H9 (cell line): ENCODE measurements at regions not wholly inside any gene's neighbourhood (a gene's known extent, or its start where the extent isn't known, plus 50 kb on each side); places are given as distances from the start of the nearest gene placed in this dataset.

ENCODE experiments used
- DNase-seq: peaks from one replicate; pipeline ENCODE4 v3.0.0-alpha.2; 2017
- H2AFZ ChIP-seq: one replicate; pipeline ENCODE4 v1.6.1; 2013; ENCODE audit warnings: mild to moderate bottlenecking, low read length, control low read depth, moderate library complexity
- H2AK5ac ChIP-seq: 2 replicates; pipeline ENCODE4 v1.6.1; 2013; ENCODE audit warnings: low read length, control low read depth, mixed read lengths; ENCODE audit not compliant: insufficient read length
- H2BK120ac ChIP-seq: one replicate; pipeline ENCODE4 v1.6.1; 2013; ENCODE audit warnings: low read depth, mild to moderate bottlenecking, low read length, control low read depth, inconsistent platforms; ENCODE audit not compliant: poor library complexity, severe bottlenecking
- H2BK12ac ChIP-seq: 2 replicates; pipeline ENCODE4 v1.6.1; 2013; ENCODE audit warnings: low read length, control low read depth, mixed read lengths, low read depth; ENCODE audit not compliant: insufficient read length
- H2BK15ac ChIP-seq: 2 replicates; pipeline ENCODE4 v1.6.1; 2013; ENCODE audit warnings: low read depth, low read length, control low read depth
- H2BK20ac ChIP-seq: one replicate; pipeline ENCODE4 v1.6.1; 2013; ENCODE audit warnings: low read depth, mild to moderate bottlenecking, low read length, control low read depth, inconsistent platforms; ENCODE audit not compliant: poor library complexity, severe bottlenecking
- H2BK5ac ChIP-seq: 2 replicates; pipeline ENCODE4 v1.6.1; 2013; ENCODE audit warnings: low read length, control low read depth, mixed read lengths; ENCODE audit not compliant: insufficient read length
- H3K14ac ChIP-seq: 2 replicates; pipeline ENCODE4 v1.6.1; 2013; ENCODE audit warnings: low read length, control low read depth; ENCODE audit not compliant: insufficient read depth
- H3K18ac ChIP-seq: 2 replicates; pipeline ENCODE4 v1.6.1; 2013; ENCODE audit warnings: low read depth, mild to moderate bottlenecking, mixed read lengths, low read length, control low read depth; ENCODE audit not compliant: insufficient read length
- H3K23ac ChIP-seq: 2 replicates; pipeline ENCODE4 v1.6.1; 2013; ENCODE audit warnings: low read length, control low read depth, mixed read lengths, low read depth; ENCODE audit not compliant: insufficient read length
- H3K23me2 ChIP-seq: 2 replicates; pipeline ENCODE4 v1.6.1; 2013; ENCODE audit warnings: low read depth, mild to moderate bottlenecking, mixed read lengths, low read length, control low read depth; ENCODE audit not compliant: insufficient read length, poor library complexity, severe bottlenecking
- H3K27ac ChIP-seq: 2 replicates; pipeline ENCODE4 v1.5.1; 2013; ENCODE audit warnings: low read length, control low read depth, mixed read lengths, low read depth; ENCODE audit not compliant: insufficient read length
- H3K27me3 ChIP-seq: 2 replicates; pipeline ENCODE4 v1.6.1; 2013; ENCODE audit warnings: low read length, control low read depth, inconsistent platforms; ENCODE audit not compliant: insufficient read depth
- H3K4ac ChIP-seq: 2 replicates; pipeline ENCODE4 v1.6.1; 2013; ENCODE audit warnings: low read depth, mild to moderate bottlenecking, control low read depth, inconsistent platforms, low read length, moderate library complexity
- H3K4me1 ChIP-seq: 2 replicates; pipeline ENCODE4 v1.6.1; 2013; ENCODE audit warnings: low read length, control low read depth, inconsistent platforms; ENCODE audit not compliant: insufficient read depth
- H3K4me2 ChIP-seq: 2 replicates; pipeline ENCODE4 v1.6.1; 2013; ENCODE audit warnings: low read length, control low read depth, mixed read lengths; ENCODE audit not compliant: insufficient read length, insufficient read depth
- H3K56ac ChIP-seq: 2 replicates; pipeline ENCODE4 v1.6.1; 2013; ENCODE audit warnings: low read depth, mild to moderate bottlenecking, mixed read lengths, low read length, control low read depth; ENCODE audit not compliant: insufficient read length
- H3K79me1 ChIP-seq: 2 replicates; pipeline ENCODE4 v1.6.1; 2013; ENCODE audit warnings: low read depth, mild to moderate bottlenecking, moderate library complexity, low read length, control low read depth, inconsistent platforms; ENCODE audit not compliant: insufficient read depth, poor library complexity, severe bottlenecking
- H3K79me2 ChIP-seq: 2 replicates; pipeline ENCODE4 v1.6.1; 2013; ENCODE audit warnings: low read length, control low read depth, inconsistent platforms; ENCODE audit not compliant: insufficient read depth
- H3K9ac ChIP-seq: 2 replicates; pipeline ENCODE4 v1.6.1; 2013; ENCODE audit warnings: low read length, control low read depth, mixed read lengths; ENCODE audit not compliant: insufficient read length; ENCODE audit errors: extremely low read depth
- H3K9me3 ChIP-seq: one replicate; pipeline ENCODE4 v1.6.1; 2013; ENCODE audit warnings: low read depth, low read length, inconsistent platforms; ENCODE audit not compliant: control insufficient read depth
- H3T11ph ChIP-seq: one replicate; pipeline ENCODE4 v1.6.1; 2013; ENCODE audit warnings: mild to moderate bottlenecking, low read length, control low read depth, inconsistent platforms
- H4K20me1 ChIP-seq: one replicate; pipeline ENCODE4 v1.6.1; 2013; ENCODE audit not compliant: control insufficient read depth, insufficient read length, insufficient read depth
- H4K5ac ChIP-seq: 2 replicates; pipeline ENCODE4 v1.6.1; 2013; ENCODE audit warnings: low read depth, mild to moderate bottlenecking, mixed read lengths, low read length, control low read depth; ENCODE audit not compliant: insufficient read length
- H4K8ac ChIP-seq: replicated peaks from 2 replicates; pipeline ENCODE4 v1.6.1; 2013; ENCODE audit warnings: low read length, control low read depth, mixed read lengths, low read depth; ENCODE audit not compliant: insufficient read length
- H4K91ac ChIP-seq: 2 replicates; pipeline ENCODE4 v1.6.1; 2013; ENCODE audit warnings: low read depth, mild to moderate bottlenecking, moderate library complexity, mixed read lengths, low read length, control low read depth; ENCODE audit not compliant: insufficient read length
- H3K27ac Mint-ChIP-seq, 3 experiments: 2 replicates in 2 of 3; 3 replicates in 1 of 3; pipeline ENCODE4 v1.8.0; 2020 to 2021; ENCODE audit warnings: mixed read lengths in 3 of 3, mild to moderate bottlenecking in 1 of 3, moderate library complexity in 1 of 3
- H3K27me3 Mint-ChIP-seq: 2 replicates; pipeline ENCODE4 v1.8.0; 2021; ENCODE audit warnings: low read depth, mild to moderate bottlenecking, moderate library complexity, mixed read lengths
- H3K36me3 Mint-ChIP-seq, 3 experiments: 2 replicates in 2 of 3; 3 replicates in 1 of 3; pipeline ENCODE4 v1.8.0; 2020 to 2021; ENCODE audit warnings: low read depth in 3 of 3, mixed read lengths in 3 of 3; ENCODE audit not compliant: insufficient read depth in 1 of 3
- H3K4me1 Mint-ChIP-seq, 2 experiments: 2 replicates each; pipeline ENCODE4 v1.8.0; 2020; ENCODE audit warnings: mixed read lengths in 2 of 2
- H3K4me3 Mint-ChIP-seq, 2 experiments: 2 replicates in 1 of 2; 3 replicates in 1 of 2; pipeline ENCODE4 v1.8.0; 2020 to 2021; ENCODE audit warnings: mild to moderate bottlenecking in 2 of 2, mixed read lengths in 2 of 2, moderate library complexity in 1 of 2
- H3K9me3 Mint-ChIP-seq, 2 experiments: 2 replicates in 1 of 2; 3 replicates in 1 of 2; pipeline ENCODE4 v1.8.0; 2020; ENCODE audit warnings: mild to moderate bottlenecking in 2 of 2, mixed read lengths in 2 of 2, moderate library complexity in 1 of 2
- WGBS: extraction: QIAGEN DNeasy Blood & Tissue Kit; methylation state at CpG from one replicate; pipeline ENCODE4 v1.1.7; 2013; ENCODE audit warnings: missing lambda C conversion rate, low lambda C conversion rate, mixed read lengths; ENCODE audit not compliant: insufficient read length; ENCODE audit errors: extremely low coverage; 5-methylcytosine and 5-hydroxymethylcytosine counted together
- TF ChIP-seq, protein P1 (sequence below): fragments of 200-600 bp; sonication (generic); conservative IDR thresholded peaks from 3 replicates; pipeline ENCODE4 v1.8.0; 2021; ENCODE audit warnings: antibody characterized with exemption, mild to moderate bottlenecking

DNA sequence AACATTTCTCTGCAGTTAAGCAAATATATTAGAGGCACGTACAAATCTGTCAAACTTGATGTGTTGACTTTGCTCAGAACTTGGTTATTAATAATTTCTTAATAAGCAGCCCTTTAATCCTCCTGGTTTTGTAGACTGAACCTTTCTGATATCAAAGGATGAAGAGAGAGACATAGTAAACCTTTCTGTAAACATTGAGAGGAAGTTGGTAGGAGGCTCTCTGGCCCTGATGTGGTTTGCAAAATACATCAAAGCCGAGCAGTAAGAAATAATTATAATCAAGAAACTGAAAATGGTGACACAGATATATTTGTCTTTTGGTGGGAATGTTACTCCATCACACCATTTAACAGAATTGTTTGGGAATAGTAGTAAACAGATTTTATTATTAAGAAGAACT is 111.9 kb downstream of the OXSM start:
- Histone ChIP-seq H3K23me2 (no peaks in the 10 kb centered on the region), H3K4me2 (no peak overlapping the region), H3K27me3 (no peaks in the 10 kb centered on the region), H3K9me3 (no peaks in the 10 kb centered on the region), H2BK15ac (no peak overlapping the region), H4K20me1 (no peaks in the 10 kb centered on the region), H3K18ac (no peak overlapping the region), H3K79me2 (no peaks in the 10 kb centered on the region), H2BK120ac (no peak overlapping the region), H4K5ac (no peak overlapping the region), H3K23ac (no peak overlapping the region), H3K79me1 (no peaks in the 10 kb centered on the region), H3K9ac (no peak overlapping the region), H3K4me1 (no peaks in the 10 kb centered on the region; the same call in 1 of the 2 replicates), H3K56ac (no peak overlapping the region), H2BK5ac (no peak overlapping the region), H3T11ph (no peak overlapping the region), H2AK5ac (no peak overlapping the region), H4K8ac (no peak overlapping the region), H2BK12ac (no peak overlapping the region), H2BK20ac (no peak overlapping the region), H3K27ac (no peak overlapping the region), H2AFZ (no peak overlapping the region), H3K4ac (no peak overlapping the region), H4K91ac (no peak overlapping the region), H3K14ac (no peak overlapping the region)
- Mint-ChIP-seq H3K9me3 (no peaks in the 10 kb centered on the region; a peak in 1 of 5 replicates), H3K27ac (no peak overlapping the region), H3K27me3 (no peaks in the 10 kb centered on the region), H3K4me3 (no peak overlapping the region), H3K36me3 (no peaks in the 10 kb centered on the region), H3K4me1 (peaks cover 18 to 35% of the 10 kb centered on the region in 2 experiments)
- no CpG with 5 or more reads among the region's 2 CpGs for WGBS
- TF ChIP-seq, protein P1, sequence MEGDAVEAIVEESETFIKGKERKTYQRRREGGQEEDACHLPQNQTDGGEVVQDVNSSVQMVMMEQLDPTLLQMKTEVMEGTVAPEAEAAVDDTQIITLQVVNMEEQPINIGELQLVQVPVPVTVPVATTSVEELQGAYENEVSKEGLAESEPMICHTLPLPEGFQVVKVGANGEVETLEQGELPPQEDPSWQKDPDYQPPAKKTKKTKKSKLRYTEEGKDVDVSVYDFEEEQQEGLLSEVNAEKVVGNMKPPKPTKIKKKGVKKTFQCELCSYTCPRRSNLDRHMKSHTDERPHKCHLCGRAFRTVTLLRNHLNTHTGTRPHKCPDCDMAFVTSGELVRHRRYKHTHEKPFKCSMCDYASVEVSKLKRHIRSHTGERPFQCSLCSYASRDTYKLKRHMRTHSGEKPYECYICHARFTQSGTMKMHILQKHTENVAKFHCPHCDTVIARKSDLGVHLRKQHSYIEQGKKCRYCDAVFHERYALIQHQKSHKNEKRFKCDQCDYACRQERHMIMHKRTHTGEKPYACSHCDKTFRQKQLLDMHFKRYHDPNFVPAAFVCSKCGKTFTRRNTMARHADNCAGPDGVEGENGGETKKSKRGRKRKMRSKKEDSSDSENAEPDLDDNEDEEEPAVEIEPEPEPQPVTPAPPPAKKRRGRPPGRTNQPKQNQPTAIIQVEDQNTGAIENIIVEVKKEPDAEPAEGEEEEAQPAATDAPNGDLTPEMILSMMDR = no peak
- no peak for DNase-seq
